Caco-2 (cell line): ENCODE measurements at regions not wholly inside any gene's neighbourhood (a gene's known extent, or its start where the extent isn't known, plus 50 kb on each side); places are given as distances from the start of the nearest gene placed in this dataset.

Experiments used
- BruUV-seq: library from RNA; stranded (reverse); fragments of 400-500 nt; replicated peaks from 2 replicates; lab custom pipeline; 2021; lab: Mats Ljungman, UMichigan
- CTCF ChIA-PET: fragments of 300-600 bp; sonication (Branson Sonifier 250); formaldehyde crosslinking; loops from one replicate; lab custom pipeline; 2022; ENCODE audit warnings: antibody characterized with exemption; lab: Charles Lee
- POLR2A ChIA-PET: fragments of 300-600 bp; sonication (Branson Sonifier 250); formaldehyde crosslinking; loops from one replicate; lab custom pipeline; 2022; ENCODE audit warnings: antibody characterized with exemption; lab: Charles Lee
- DNase-seq, 2 experiments: peaks; one replicate each; pipeline versions ENCODE4 v3.0.0 to v3.0.0-alpha.2; 2020 to 2022
- H3K27me3 ChIP-seq: replicated peaks from 2 replicates; pipeline ENCODE4 v1.6.0; 2011; ENCODE audit warnings: low read length; ENCODE audit not compliant: control insufficient read depth, insufficient read depth
- H3K36me3 ChIP-seq: 2 replicates; pipeline ENCODE4 v1.5.1; 2011; ENCODE audit warnings: low read length; ENCODE audit not compliant: control insufficient read depth, insufficient read depth
- H3K4me1 ChIP-seq: fragments of 250-450 bp; sonication (Bioruptor Pico); 2 replicates; pipeline ENCODE4 v1.5.1; 2020; ENCODE audit warnings: mild to moderate bottlenecking
- H3K4me3 ChIP-seq: 2 replicates; pipeline ENCODE4 v1.5.1; 2011; ENCODE audit warnings: low read depth, mild to moderate bottlenecking, control low read depth, low read length
- H3K9me3 ChIP-seq: fragments of 250-450 bp; sonication (Bioruptor Pico); 2 replicates; pipeline ENCODE4 v1.5.1; 2020; ENCODE audit warnings: mild to moderate bottlenecking, moderate library complexity
- H3K27ac Mint-ChIP-seq: one replicate; pipeline ENCODE4 v1.8.0; 2022; ENCODE audit warnings: mixed read lengths; ENCODE audit not compliant: unreplicated experiment
- H3K27me3 Mint-ChIP-seq: one replicate; pipeline ENCODE4 v1.8.0; 2022; ENCODE audit warnings: mixed read lengths; ENCODE audit not compliant: insufficient read depth, unreplicated experiment
- H3K36me3 Mint-ChIP-seq: one replicate; pipeline ENCODE4 v1.8.0; 2022; ENCODE audit warnings: mild to moderate bottlenecking, mixed read lengths; ENCODE audit not compliant: insufficient read depth, unreplicated experiment
- H3K4me1 Mint-ChIP-seq: one replicate; pipeline ENCODE4 v1.8.0; 2022; ENCODE audit warnings: low read depth, mixed read lengths; ENCODE audit not compliant: unreplicated experiment
- H3K4me3 Mint-ChIP-seq: one replicate; pipeline ENCODE4 v1.8.0; 2022; ENCODE audit warnings: mild to moderate bottlenecking, moderate library complexity, mixed read lengths; ENCODE audit not compliant: unreplicated experiment
- H3K9me3 Mint-ChIP-seq: one replicate; pipeline ENCODE4 v1.8.0; 2022; ENCODE audit warnings: mixed read lengths; ENCODE audit not compliant: unreplicated experiment
- intact Hi-C: fragments of 100-400 bp; cut with micrococcal nuclease; formaldehyde crosslinking; loops from one replicate; pipeline ENCODE4 v1.10.0; 2022; ENCODE audit not compliant: unreplicated experiment
- TF ChIP-seq, protein P1 (sequence below), 2 experiments: fragments of 200-600 bp in 1 of 2; IDR thresholded peaks; 1 replicate in 1 of 2; 2 replicates in 1 of 2; pipeline versions ENCODE4 v1.5.1 to v1.8.0; 2011 to 2022; ENCODE audit warnings: antibody characterized with exemption in 1 of 2, control low read depth in 1 of 2, inconsistent platforms in 1 of 2, low read depth in 1 of 2, low read length in 1 of 2, mild to moderate bottlenecking in 1 of 2, moderate library complexity in 1 of 2; ENCODE audit not compliant: insufficient read depth in 1 of 2, severe bottlenecking in 1 of 2, unreplicated experiment in 1 of 2

DNA sequence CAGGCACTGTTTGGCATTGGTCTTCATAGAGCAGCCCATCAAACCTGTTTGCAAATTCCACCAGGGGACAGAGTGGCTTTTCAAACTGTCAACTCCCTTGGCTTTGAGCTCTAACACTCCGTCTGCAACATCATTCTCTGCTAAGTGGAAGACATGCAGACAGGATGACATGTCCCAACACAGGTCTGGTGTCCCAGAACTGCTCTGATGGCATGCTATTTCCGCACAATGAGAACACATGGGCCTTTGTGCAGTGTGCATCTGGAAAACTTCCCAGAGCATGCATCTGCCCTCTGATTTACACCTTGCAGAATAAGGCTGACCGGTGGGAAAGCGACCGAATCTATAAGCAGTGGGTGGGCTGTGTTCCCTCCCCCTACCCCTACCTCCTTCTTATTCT is 212.8 kb upstream of the GYPA start:
- H3K4me1 ChIP-seq: no peaks in the 10 kb centered on the region
- intact Hi-C loops: no loop called here
- Mint-ChIP-seq H3K4me1 (no peaks in the 10 kb centered on the region), H3K27me3 (no peaks in the 10 kb centered on the region), H3K27ac (no peak overlapping the region), H3K9me3 (no peaks in the 10 kb centered on the region), H3K36me3 (no peaks in the 10 kb centered on the region), H3K4me3 (no peak overlapping the region)
- no peak for DNase-seq
- POLR2A ChIA-PET: no interaction called here
- TF ChIP-seq, protein P1, sequence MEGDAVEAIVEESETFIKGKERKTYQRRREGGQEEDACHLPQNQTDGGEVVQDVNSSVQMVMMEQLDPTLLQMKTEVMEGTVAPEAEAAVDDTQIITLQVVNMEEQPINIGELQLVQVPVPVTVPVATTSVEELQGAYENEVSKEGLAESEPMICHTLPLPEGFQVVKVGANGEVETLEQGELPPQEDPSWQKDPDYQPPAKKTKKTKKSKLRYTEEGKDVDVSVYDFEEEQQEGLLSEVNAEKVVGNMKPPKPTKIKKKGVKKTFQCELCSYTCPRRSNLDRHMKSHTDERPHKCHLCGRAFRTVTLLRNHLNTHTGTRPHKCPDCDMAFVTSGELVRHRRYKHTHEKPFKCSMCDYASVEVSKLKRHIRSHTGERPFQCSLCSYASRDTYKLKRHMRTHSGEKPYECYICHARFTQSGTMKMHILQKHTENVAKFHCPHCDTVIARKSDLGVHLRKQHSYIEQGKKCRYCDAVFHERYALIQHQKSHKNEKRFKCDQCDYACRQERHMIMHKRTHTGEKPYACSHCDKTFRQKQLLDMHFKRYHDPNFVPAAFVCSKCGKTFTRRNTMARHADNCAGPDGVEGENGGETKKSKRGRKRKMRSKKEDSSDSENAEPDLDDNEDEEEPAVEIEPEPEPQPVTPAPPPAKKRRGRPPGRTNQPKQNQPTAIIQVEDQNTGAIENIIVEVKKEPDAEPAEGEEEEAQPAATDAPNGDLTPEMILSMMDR (IDR thresholded peaks at IDR 0.05; ENCODE audit: insufficient read depth in 1 of 2, low read depth in 1 of 2, low read length in 1 of 2, severe bottlenecking in 1 of 2, unreplicated experiment in 1 of 2): no peak
- CTCF ChIA-PET: no interaction called here
- no peaks in the 10 kb centered on the region for H3K9me3 ChIP-seq
- H3K36me3 ChIP-seq: no peaks in the 10 kb centered on the region
- no peak overlapping the region for H3K4me3 ChIP-seq
- no TSS peak for BruUV-seq
- no peaks in the 10 kb centered on the region for H3K27me3 ChIP-seq

DNA sequence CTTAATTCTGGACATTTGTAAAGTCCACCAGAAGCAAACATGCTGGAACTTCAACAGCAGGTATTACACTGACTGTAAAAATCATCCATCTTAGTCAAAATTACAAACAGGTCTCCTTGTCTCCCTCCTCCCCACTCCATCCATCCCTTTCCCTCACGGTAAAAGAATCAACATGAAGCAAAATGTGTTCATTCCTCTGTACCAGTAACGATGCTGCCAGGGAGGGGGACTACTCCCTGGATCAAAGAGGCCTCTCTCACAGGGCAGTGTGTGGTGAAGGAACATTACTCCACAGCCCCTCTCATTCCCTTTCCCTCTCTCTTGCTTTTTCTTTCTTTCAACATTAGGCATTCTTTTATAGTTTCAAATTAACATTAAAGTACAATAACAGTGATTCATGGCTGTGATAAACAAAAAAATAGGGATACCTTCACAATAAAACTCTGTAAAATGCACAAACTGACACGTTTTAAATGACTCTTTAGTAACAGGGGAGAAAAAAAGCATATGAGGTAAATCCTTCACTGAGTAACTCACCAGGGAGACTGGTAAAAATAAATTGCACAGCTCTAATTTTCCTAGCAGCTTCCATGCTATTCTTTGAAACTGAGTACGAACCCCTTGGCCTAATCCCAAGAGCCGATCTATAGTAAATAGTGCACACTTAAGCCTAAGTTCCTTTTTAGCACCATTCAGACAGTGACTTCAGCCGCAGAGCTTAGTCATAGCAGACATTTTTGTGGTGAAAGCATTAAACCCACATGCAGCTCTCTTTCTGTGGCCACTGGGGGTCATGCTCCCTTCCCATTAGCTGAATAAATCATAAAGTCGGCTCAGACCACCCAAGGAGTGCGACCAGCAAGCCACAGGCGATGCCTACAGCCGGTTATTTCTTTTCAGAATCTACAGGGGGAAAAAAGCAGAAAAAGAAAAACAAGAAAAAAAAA is 215.6 kb upstream of the GYPA start:
- H3K27me3 ChIP-seq: no peaks in the 10 kb centered on the region
- TF ChIP-seq, protein P1 (IDR thresholded peaks at IDR 0.05; ENCODE audit: insufficient read depth in 1 of 2, low read depth in 1 of 2, low read length in 1 of 2, severe bottlenecking in 1 of 2, unreplicated experiment in 1 of 2): no peak
- no peak overlapping the region for H3K27ac Mint-ChIP-seq
- H3K9me3 Mint-ChIP-seq: no peaks in the 10 kb centered on the region
- BruUV-seq: no TSS peak
- H3K4me1 Mint-ChIP-seq: no peaks in the 10 kb centered on the region
- H3K4me3 ChIP-seq: no peak overlapping the region
- H3K36me3 Mint-ChIP-seq: no peaks in the 10 kb centered on the region
- no peaks in the 10 kb centered on the region for H3K4me1 ChIP-seq
- no peaks in the 10 kb centered on the region for H3K9me3 ChIP-seq
- DNase-seq: peak in 1 of 2 experiments; percentile 5
- intact Hi-C loops: no loop called here
- no peak overlapping the region for H3K4me3 Mint-ChIP-seq
- ChIA-PET POLR2A (no interaction called here), CTCF (interaction anchor here (0.6 kb wide), 1 partner anchor 43 kb away, joined by 5 read pairs; no protein-coding TSS in a partner anchor)
- H3K27me3 Mint-ChIP-seq: no peaks in the 10 kb centered on the region
- no peaks in the 10 kb centered on the region for H3K36me3 ChIP-seq

DNA sequence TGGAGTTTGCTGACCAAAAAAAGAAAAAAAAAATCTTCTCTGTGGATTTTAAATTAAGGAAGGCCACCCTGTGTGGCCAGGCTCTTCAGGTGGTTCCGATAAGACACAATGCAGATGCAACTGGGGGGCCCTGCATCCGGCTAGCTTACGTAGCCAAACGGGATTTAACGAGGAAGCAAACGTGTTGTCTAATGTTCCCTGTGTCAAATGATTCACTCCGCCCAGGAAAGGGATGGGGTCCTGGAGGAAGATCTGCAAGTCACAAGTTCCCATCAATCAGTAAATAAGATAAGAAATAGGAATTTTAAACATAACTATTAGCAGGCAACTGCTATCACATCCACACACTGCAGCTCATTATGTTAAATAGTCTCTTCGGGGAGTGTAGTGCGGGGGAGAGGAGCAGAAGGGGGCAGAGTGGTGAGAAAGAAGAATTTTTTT is 216.4 kb upstream of the GYPA start:
- ChIA-PET CTCF (no interaction called here), POLR2A (no interaction called here)
- Mint-ChIP-seq H3K36me3 (no peaks in the 10 kb centered on the region), H3K4me1 (no peaks in the 10 kb centered on the region), H3K9me3 (no peaks in the 10 kb centered on the region), H3K27ac (no peak overlapping the region), H3K4me3 (no peak overlapping the region), H3K27me3 (no peaks in the 10 kb centered on the region)
- Histone ChIP-seq H3K4me1 (no peaks in the 10 kb centered on the region), H3K36me3 (no peaks in the 10 kb centered on the region), H3K4me3 (no peak overlapping the region), H3K9me3 (no peaks in the 10 kb centered on the region), H3K27me3 (no peaks in the 10 kb centered on the region)
- BruUV-seq: no TSS peak
- intact Hi-C loops: no loop called here
- DNase-seq: no peak
- TF ChIP-seq, protein P1 (IDR thresholded peaks at IDR 0.05; ENCODE audit: insufficient read depth in 1 of 2, low read depth in 1 of 2, low read length in 1 of 2, severe bottlenecking in 1 of 2, unreplicated experiment in 1 of 2): no peak
